Neural cell (in vitro differentiated cells): ENCODE measurements at regions not wholly inside any gene's neighbourhood (a gene's known extent, or its start where the extent isn't known, plus 50 kb on each side); places are given as distances from the start of the nearest gene placed in this dataset.

Experiments used
- H2AFZ ChIP-seq: fragments of 200-600, 300-800 bp; sonication (generic), shearing (Covaris generic); 2 replicates; pipeline ENCODE4 v1.6.0; 2014; ENCODE audit warnings: low read depth, mild to moderate bottlenecking, antibody characterized with exemption, low read length, moderate library complexity
- H3F3A ChIP-seq: fragments of 200-600 bp; shearing (Covaris generic); 2 replicates; pipeline ENCODE4 v1.6.1; 2016; ENCODE audit warnings: mild to moderate bottlenecking, moderate library complexity, mixed read lengths, antibody characterized with exemption, low read length; ENCODE audit not compliant: insufficient read depth, poor library complexity, severe bottlenecking
- H3K27ac ChIP-seq: fragments of 200-600, 300-800 bp; sonication (generic), shearing (Covaris generic); 2 replicates; pipeline ENCODE4 v1.5.1; 2014; ENCODE audit warnings: mild to moderate bottlenecking, low read length, moderate library complexity
- H3K27me3 ChIP-seq: fragments of 300-800, 200-600 bp; sonication (generic), shearing (Covaris generic); 2 replicates; pipeline ENCODE4 v1.6.0; 2014; ENCODE audit warnings: mild to moderate bottlenecking, low read depth, low read length, moderate library complexity; ENCODE audit not compliant: insufficient read depth
- H3K36me3 ChIP-seq: fragments of 300-800, 200-600 bp; sonication (generic), shearing (Covaris generic); 2 replicates; pipeline ENCODE4 v1.5.1; 2014; ENCODE audit warnings: mild to moderate bottlenecking, antibody characterized with exemption, low read length, moderate library complexity; ENCODE audit not compliant: insufficient read depth
- H3K4me2 ChIP-seq: fragments of 300-800, 200-600 bp; sonication (generic), shearing (Covaris generic); 2 replicates; pipeline ENCODE4 v1.6.0; 2014; ENCODE audit warnings: mild to moderate bottlenecking, low read length
- H3K4me3 ChIP-seq: fragments of 300-800, 200-600 bp; sonication (generic), shearing (Covaris generic); 2 replicates; pipeline ENCODE4 v1.5.1; 2014; ENCODE audit warnings: mild to moderate bottlenecking, low read length, moderate library complexity
- H3K79me2 ChIP-seq: fragments of 200-600 bp; shearing (Covaris generic); replicated peaks from 2 replicates; pipeline ENCODE4 v1.6.0; 2014; ENCODE audit warnings: mild to moderate bottlenecking, low read length, moderate library complexity; ENCODE audit not compliant: insufficient read depth
- H3K9ac ChIP-seq: fragments of 300-800, 200-600 bp; sonication (generic), shearing (Covaris generic); 2 replicates; pipeline ENCODE4 v1.6.1; 2016; ENCODE audit warnings: mild to moderate bottlenecking, low read length, mixed read lengths
- H3K9me2 ChIP-seq: fragments of 200-600 bp; shearing (Covaris generic); 2 replicates; pipeline ENCODE4 v1.6.1; 2016; ENCODE audit warnings: mild to moderate bottlenecking, low read length, mixed read lengths; ENCODE audit not compliant: insufficient read depth
- H3K9me3 ChIP-seq: fragments of 200-600, 300-800 bp; sonication (generic), shearing (Covaris generic); 2 replicates; pipeline ENCODE4 v1.6.1; 2016; ENCODE audit warnings: mild to moderate bottlenecking, mixed run types, low read length, moderate library complexity, mixed read lengths
- H4K20me1 ChIP-seq: fragments of 200-600 bp; shearing (Covaris generic); 2 replicates; pipeline ENCODE4 v1.6.1; 2016; ENCODE audit warnings: mild to moderate bottlenecking, mixed run types; ENCODE audit not compliant: insufficient read depth
- CTCF ChIP-seq: fragments of 450-650 bp; IDR thresholded peaks from 2 replicates; pipeline ENCODE4 v1.5.1; 2014; ENCODE audit warnings: antibody characterized with exemption, mild to moderate bottlenecking, moderate library complexity; ENCODE audit not compliant: poor library complexity, severe bottlenecking
- EP300 ChIP-seq: fragments of 450-650 bp; conservative IDR thresholded peaks from 2 replicates; pipeline ENCODE4 v1.6.1; 2014; ENCODE audit warnings: antibody characterized with exemption, mild to moderate bottlenecking, moderate library complexity; ENCODE audit not compliant: poor library complexity, severe bottlenecking
- EZH2 ChIP-seq: fragments of 200-600, 300-800 bp; shearing (Covaris generic), sonication (generic); IDR thresholded peaks from 2 replicates; pipeline ENCODE4 v1.6.1; 2014; ENCODE audit warnings: antibody characterized with exemption, low read length, borderline replicate concordance, mild to moderate bottlenecking; ENCODE audit not compliant: insufficient read depth, poor library complexity, severe bottlenecking
- MXI1 ChIP-seq: fragments of 450-650 bp; conservative IDR thresholded peaks from 2 replicates; pipeline ENCODE4 v1.6.1; 2014; ENCODE audit warnings: antibody characterized with exemption, mild to moderate bottlenecking; ENCODE audit not compliant: poor library complexity, severe bottlenecking
- POLR2AphosphoS5 ChIP-seq: IDR thresholded peaks from 2 replicates; pipeline ENCODE4 v1.6.1; 2012
- RAD21 ChIP-seq: fragments of 450-650 bp; conservative IDR thresholded peaks from 2 replicates; pipeline ENCODE4 v1.6.1; 2014; ENCODE audit warnings: antibody characterized with exemption, mild to moderate bottlenecking, moderate library complexity
- REST ChIP-seq: IDR thresholded peaks from 2 replicates; pipeline ENCODE4 v1.6.1; 2012; ENCODE audit warnings: borderline replicate concordance
- SMC3 ChIP-seq: fragments of 450-650 bp; conservative IDR thresholded peaks from 2 replicates; pipeline ENCODE4 v1.6.1; 2014; ENCODE audit warnings: antibody characterized with exemption, mild to moderate bottlenecking, moderate library complexity; ENCODE audit not compliant: poor library complexity
- TAF1 ChIP-seq: IDR thresholded peaks from 2 replicates; pipeline ENCODE4 v1.6.1; 2012; ENCODE audit warnings: low read depth

- H4K20me1 ChIP-seq, result no peaks in the 10 kb centered on the region
- H3K9me2 ChIP-seq, result no peaks in the 10 kb centered on the region
- H3K27me3 ChIP-seq, result no peaks in the 10 kb centered on the region
- H2AFZ ChIP-seq, result no peak overlapping the region
- no peak overlapping the region for H3K9ac ChIP-seq
- peaks cover 4% of the 10 kb centered on the region for H3K9me3 ChIP-seq
- H3K79me2 ChIP-seq, result no peaks in the 10 kb centered on the region
- no peaks in the 10 kb centered on the region for H3F3A ChIP-seq
- H3K4me3 ChIP-seq, result no peak overlapping the region
- no peak overlapping the region for H3K4me2 ChIP-seq
- TF ChIP-seq MXI1, result no peak
- TF ChIP-seq CTCF, result no peak
- no peak for TF ChIP-seq POLR2AphosphoS5
- TF ChIP-seq EZH2, result no peak
- TF ChIP-seq EP300, result no peak
- TF ChIP-seq TAF1, result no peak
- TF ChIP-seq SMC3, result no peak
- TF ChIP-seq REST, result no peak
- TF ChIP-seq RAD21, result no peak
- no peak overlapping the region for H3K27ac ChIP-seq
- H3K36me3 ChIP-seq, result no peaks in the 10 kb centered on the region
Observed at GRCh38 chr11:44466531-44467205, 98.8 kb upstream of the CD82 start.

GRCh38 chr11:44467413-44467812, 98.0 kb upstream of the CD82 start:
- H3K27me3 ChIP-seq, result no peaks in the 10 kb centered on the region
- peaks cover 4% of the 10 kb centered on the region for H3K9me3 ChIP-seq
- H3K36me3 ChIP-seq, result no peaks in the 10 kb centered on the region
- TF ChIP-seq EZH2, result no peak
- no peak for TF ChIP-seq TAF1
- TF ChIP-seq RAD21, result no peak
- TF ChIP-seq SMC3, result no peak
- no peak for TF ChIP-seq CTCF
- no peak for TF ChIP-seq POLR2AphosphoS5
- TF ChIP-seq EP300, result no peak
- TF ChIP-seq MXI1, result no peak
- TF ChIP-seq REST, result no peak
- no peak overlapping the region for H3K27ac ChIP-seq
- H3K4me3 ChIP-seq, result no peak overlapping the region
- no peaks in the 10 kb centered on the region for H3F3A ChIP-seq
- H3K4me2 ChIP-seq, result no peak overlapping the region
- no peaks in the 10 kb centered on the region for H4K20me1 ChIP-seq
- H2AFZ ChIP-seq, result no peak overlapping the region
- H3K9ac ChIP-seq, result no peak overlapping the region
- H3K9me2 ChIP-seq, result no peaks in the 10 kb centered on the region
- no peaks in the 10 kb centered on the region for H3K79me2 ChIP-seq
